NT2/D1 (cell line): ENCODE measurements at regions not wholly inside any gene's neighbourhood (a gene's known extent, or its start where the extent isn't known, plus 50 kb on each side); places are given as distances from the start of the nearest gene placed in this dataset.

Experiments used
- DNase-seq: peaks from one replicate; pipeline ENCODE4 v3.0.0-alpha.2; 2011; ENCODE audit warnings: low read depth, low spot score
- H3K27me3 ChIP-seq: 2 replicates; pipeline ENCODE4 v1.6.0; 2011; ENCODE audit warnings: mild to moderate bottlenecking; ENCODE audit not compliant: insufficient read length, insufficient read depth
- H3K36me3 ChIP-seq: 2 replicates; pipeline ENCODE4 v1.6.1; 2011; ENCODE audit warnings: mild to moderate bottlenecking, low read length, mixed read lengths; ENCODE audit not compliant: insufficient read depth, insufficient read length
- H3K4me1 ChIP-seq: 2 replicates; pipeline ENCODE4 v1.5.1; 2011; ENCODE audit not compliant: insufficient read depth, insufficient read length
- H3K4me3 ChIP-seq: 2 replicates; pipeline ENCODE4 v1.5.1; 2011; ENCODE audit warnings: low read depth; ENCODE audit not compliant: insufficient read length
- H3K9ac ChIP-seq: 2 replicates; pipeline ENCODE4 v1.6.0; 2011; ENCODE audit warnings: low read depth; ENCODE audit not compliant: insufficient read length
- H3K9me3 ChIP-seq: 2 replicates; pipeline ENCODE4 v1.5.1; 2011; ENCODE audit warnings: mild to moderate bottlenecking, low read length; ENCODE audit not compliant: insufficient read depth
- SUZ12 ChIP-seq: IDR thresholded peaks from 2 replicates; pipeline ENCODE4 v1.6.1; 2011; ENCODE audit not compliant: insufficient read length, insufficient read depth; ENCODE audit errors: extremely low read depth
- YY1 ChIP-seq: IDR thresholded peaks from 2 replicates; pipeline ENCODE4 v1.6.1; 2011; ENCODE audit not compliant: insufficient read length, insufficient read depth
- ZNF274 ChIP-seq: IDR thresholded peaks from 2 replicates; pipeline ENCODE4 v1.6.1; 2011; ENCODE audit warnings: mild to moderate bottlenecking, low read depth, low read length

- H3K36me3 ChIP-seq = no peaks in the 10 kb centered on the region
- no peaks in the 10 kb centered on the region for H3K27me3 ChIP-seq
- no peak for DNase-seq
- no peaks in the 10 kb centered on the region for H3K9me3 ChIP-seq
- H3K9ac ChIP-seq = no peak overlapping the region
- no peak overlapping the region for H3K4me3 ChIP-seq
- H3K4me1 ChIP-seq = no peaks in the 10 kb centered on the region
- TF ChIP-seq YY1 (no peak), SUZ12 (no peak), ZNF274 (no peak)
Observed at GRCh38 chr2:144686518-144687215, 166.7 kb upstream of the ZEB2 start.

GRCh38 chr2:144683966-144684365, 164.0 kb upstream of the ZEB2 start:
- no peak overlapping the region for H3K4me3 ChIP-seq

GRCh38 chr2:144683107-144683753, 163.3 kb upstream of the ZEB2 start:
- no peaks in the 10 kb centered on the region for H3K36me3 ChIP-seq
- DNase-seq = no peak

More at GRCh38 chr2:144683966-144684365, 164.0 kb upstream of the ZEB2 start:
- Histone ChIP-seq H3K9me3 (no peaks in the 10 kb centered on the region), H3K9ac (no peak overlapping the region), H3K27me3 (no peaks in the 10 kb centered on the region), H3K4me1 (no peaks in the 10 kb centered on the region), H3K36me3 (no peaks in the 10 kb centered on the region)
- no peak for DNase-seq
- TF ChIP-seq ZNF274 (no peak), YY1 (no peak), SUZ12 (no peak)

DNA sequence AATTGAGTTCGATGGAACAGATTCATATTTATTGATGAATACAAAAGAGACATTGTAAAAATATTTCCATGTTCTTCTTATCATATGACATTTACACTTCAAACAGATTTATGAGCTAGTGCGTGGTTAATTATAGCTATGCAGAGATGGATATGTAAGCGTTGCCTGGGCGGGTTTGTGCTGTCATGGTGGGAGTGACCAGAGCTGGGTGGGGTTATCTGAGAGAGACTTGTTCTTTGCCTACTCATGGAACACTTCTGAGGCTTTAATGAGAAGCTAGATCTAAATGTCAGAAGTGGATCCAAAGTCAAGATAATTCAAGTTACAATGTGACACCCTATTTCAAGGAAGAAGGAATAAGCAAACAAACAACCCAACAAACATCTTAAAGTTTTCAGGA, 162.3 kb upstream of the ZEB2 start:
- Histone ChIP-seq H3K36me3 (no peaks in the 10 kb centered on the region), H3K27me3 (no peaks in the 10 kb centered on the region), H3K4me1 (no peaks in the 10 kb centered on the region), H3K4me3 (no peak overlapping the region), H3K9ac (no peak overlapping the region), H3K9me3 (no peaks in the 10 kb centered on the region)
- TF ChIP-seq YY1 = no peak
- no peak for TF ChIP-seq ZNF274
- no peak for TF ChIP-seq SUZ12
- DNase-seq = no peak

More at GRCh38 chr2:144683107-144683753, 163.3 kb upstream of the ZEB2 start:
- Histone ChIP-seq H3K4me3 (no peak overlapping the region), H3K27me3 (no peaks in the 10 kb centered on the region), H3K9me3 (no peaks in the 10 kb centered on the region), H3K4me1 (no peaks in the 10 kb centered on the region), H3K9ac (no peak overlapping the region)
- TF ChIP-seq ZNF274 (no peak), YY1 (no peak), SUZ12 (no peak)

DNA sequence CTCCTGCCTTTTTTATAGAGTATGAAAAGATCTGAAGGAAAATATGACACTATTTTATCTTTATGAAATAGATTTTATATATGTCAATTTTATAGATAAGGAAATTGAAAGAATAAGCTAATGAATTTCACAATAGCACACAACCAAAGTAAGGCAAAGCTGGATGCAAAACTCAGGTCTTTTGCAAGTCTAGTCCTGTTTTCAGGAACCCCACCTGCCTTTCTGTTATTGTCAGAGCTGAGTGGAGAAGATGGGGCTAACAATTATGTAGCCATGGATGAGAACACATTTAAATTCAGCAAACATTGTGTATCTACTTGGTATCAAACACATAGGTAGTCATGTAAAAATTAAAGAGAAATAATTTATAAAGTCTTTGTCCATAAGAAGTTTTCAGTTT, 161.5 kb upstream of the ZEB2 start:
- Histone ChIP-seq H3K27me3 (no peaks in the 10 kb centered on the region), H3K36me3 (no peaks in the 10 kb centered on the region), H3K9ac (no peak overlapping the region), H3K9me3 (no peaks in the 10 kb centered on the region), H3K4me3 (no peak overlapping the region), H3K4me1 (no peaks in the 10 kb centered on the region)
- DNase-seq = no peak
- TF ChIP-seq SUZ12 (no peak), ZNF274 (no peak), YY1 (no peak)

DNA sequence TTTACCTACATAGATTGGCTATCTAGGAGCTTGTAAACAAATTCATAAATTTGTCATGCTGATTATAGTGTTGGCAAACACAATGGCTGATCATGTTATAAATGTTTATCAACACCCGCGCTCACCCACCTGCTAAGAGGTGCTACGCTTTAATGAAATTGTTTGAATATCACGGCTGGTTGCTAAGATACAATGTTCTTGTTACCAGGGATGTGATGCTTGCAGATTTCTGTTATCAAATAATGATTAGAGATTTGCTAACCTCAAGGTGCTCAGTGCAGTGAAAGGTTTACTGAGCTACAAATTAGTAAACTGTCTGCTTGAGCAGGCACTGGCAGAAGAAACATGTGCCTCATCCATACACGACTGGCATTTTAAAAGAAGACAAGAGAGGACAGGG, 160.0 kb upstream of the ZEB2 start:
- no peak overlapping the region for H3K9ac ChIP-seq
- no peaks in the 10 kb centered on the region for H3K9me3 ChIP-seq
- TF ChIP-seq SUZ12 (no peak), YY1 (no peak), ZNF274 (no peak)
- no peak overlapping the region for H3K4me3 ChIP-seq
- no peaks in the 10 kb centered on the region for H3K27me3 ChIP-seq
- H3K36me3 ChIP-seq = no peaks in the 10 kb centered on the region
- no peaks in the 10 kb centered on the region for H3K4me1 ChIP-seq
- DNase-seq = no peak

DNA sequence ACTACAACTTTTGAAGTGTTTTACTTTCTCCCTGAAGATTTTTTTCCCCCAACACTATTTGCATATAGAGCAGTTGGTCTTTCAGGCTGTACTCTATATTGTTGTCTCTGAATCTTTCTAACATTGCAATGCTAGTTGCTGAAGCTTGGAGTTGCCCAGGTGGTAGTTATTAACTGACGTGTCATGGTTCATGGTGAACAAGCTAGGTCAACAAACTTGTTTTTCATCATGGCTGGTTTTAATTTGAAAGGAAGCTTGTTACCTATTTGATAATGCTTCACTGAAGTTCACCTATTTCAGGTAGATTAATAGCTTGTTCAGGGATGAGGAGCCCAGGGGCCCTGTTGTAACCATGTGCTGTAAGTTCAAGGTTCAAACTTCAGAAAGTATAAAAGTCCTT, 158.8 kb upstream of the ZEB2 start:
- DNase-seq = no peak
- H3K4me1 ChIP-seq = no peaks in the 10 kb centered on the region

More for the DNA sequence above, 158.8 kb upstream of the ZEB2 start:
- H3K4me3 ChIP-seq = no peak overlapping the region
- H3K27me3 ChIP-seq = no peaks in the 10 kb centered on the region
- H3K36me3 ChIP-seq = no peaks in the 10 kb centered on the region
- H3K9me3 ChIP-seq = no peaks in the 10 kb centered on the region
- TF ChIP-seq YY1 = no peak
- no peak for TF ChIP-seq ZNF274
- no peak for TF ChIP-seq SUZ12
- no peak overlapping the region for H3K9ac ChIP-seq
